Activated CD4-positive, alpha-beta T cell treated with anti-CD3 and anti-CD28 coated beads, Interleukin-2, amount 50 U/mL, for 48 hours (primary cell): ENCODE measurements at regions not wholly inside any gene's neighbourhood (a gene's known extent, or its start where the extent isn't known, plus 50 kb on each side); places are given as distances from the start of the nearest gene placed in this dataset.

Experiments
- DNase-seq, 2 experiments: peaks; one replicate each; pipeline ENCODE4 v3.0.0-alpha.2; 2020

GRCh38 chr2:471560-471959 lies 183.7 kb upstream of the ALKAL2 start:
- DNase-seq, result no peak

- no peak for DNase-seq
These were observed 181.6 kb upstream of the ALKAL2 start for GRCh38 chr2:469514-469913.

GRCh38 chr2:468648-469336 lies 180.9 kb upstream of the ALKAL2 start:
- DNase-seq, result no peak

- DNase-seq, result no peak
These were observed 180.2 kb upstream of the ALKAL2 start for GRCh38 chr2:467892-468647.

GRCh38 chr2:467543-467891 lies 179.6 kb upstream of the ALKAL2 start:
- no peak for DNase-seq

- no peak for DNase-seq
These were observed 179.2 kb upstream of the ALKAL2 start for GRCh38 chr2:467101-467500.

- no peak for DNase-seq
These were observed 176.8 kb upstream of the ALKAL2 start for GRCh38 chr2:464562-465309.

- DNase-seq, result peak; percentile 20 to 32
These were observed 173.0 kb upstream of the ALKAL2 start for GRCh38 chr2:460861-461260.

GRCh38 chr2:459931-460330 lies 172.0 kb upstream of the ALKAL2 start:
- DNase-seq, result no peak

GRCh38 chr2:458425-458815 lies 170.5 kb upstream of the ALKAL2 start:
- no peak for DNase-seq

- no peak for DNase-seq
These were observed 170.0 kb upstream of the ALKAL2 start for GRCh38 chr2:457792-458424.

- DNase-seq, result no peak
These were observed 169.4 kb upstream of the ALKAL2 start for GRCh38 chr2:457262-457661.

- DNase-seq, result no peak
These were observed 168.0 kb upstream of the ALKAL2 start for GRCh38 chr2:455913-456312.

- no peak for DNase-seq
These were observed 167.3 kb upstream of the ALKAL2 start for GRCh38 chr2:455015-455705.

GRCh38 chr2:453132-453531 lies 165.2 kb upstream of the ALKAL2 start:
- no peak for DNase-seq

- no peak for DNase-seq
These were observed 163.6 kb upstream of the ALKAL2 start for GRCh38 chr2:451495-451894.

- no peak for DNase-seq
These were observed 161.6 kb upstream of the ALKAL2 start for GRCh38 chr2:449246-450067.

- no peak for DNase-seq
These were observed 160.2 kb upstream of the ALKAL2 start for GRCh38 chr2:447902-448665.

GRCh38 chr2:446963-447530 lies 159.2 kb upstream of the ALKAL2 start:
- no peak for DNase-seq

GRCh38 chr2:446303-446874 lies 158.5 kb upstream of the ALKAL2 start:
- DNase-seq, result no peak
